ENCODE measurements at regions not wholly inside any gene's neighbourhood (a gene's known extent, or its start where the extent isn't known, plus 50 kb on each side); places are given as distances from the start of the nearest gene placed in this dataset.
"Not testable (repeated sequence)": the region's sequence is repeated elsewhere in the genome, so short reads cannot be mapped to it uniquely, and the experiment has no call there.

DNA sequence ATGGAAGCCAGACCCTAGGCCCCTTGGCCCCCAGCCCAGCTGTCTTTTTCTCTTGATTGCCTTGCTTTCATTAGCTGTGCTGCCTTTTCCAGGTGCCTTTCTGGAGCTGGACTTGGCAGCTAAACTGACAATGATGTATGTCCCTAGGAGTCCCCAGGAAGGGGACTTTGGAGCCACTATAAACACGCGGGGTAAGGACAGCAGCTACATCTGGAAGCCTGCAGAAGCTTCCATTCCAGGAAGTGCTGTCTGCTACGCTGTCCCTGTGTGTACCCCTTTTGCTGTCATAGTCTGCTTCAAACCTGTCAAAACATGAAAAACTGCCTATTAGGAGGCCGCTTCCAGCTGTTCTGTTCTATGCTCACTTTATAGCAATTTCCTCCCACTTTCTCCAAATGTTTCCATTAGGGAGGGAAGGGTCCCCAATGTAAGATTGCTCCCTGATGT is 153.3 kb upstream of the RAG2 start:
- H3K36me3 Mint-ChIP-seq: no peaks in the 10 kb centered on the region
- H3K27me3 Mint-ChIP-seq: peaks cover 12 to 14% of the 10 kb centered on the region in 2 donors
- ATAC-seq (replicated peaks): no peak
- no peak overlapping the region for H3K4me3 Mint-ChIP-seq
- H3K27ac Mint-ChIP-seq: no peak overlapping the region
- H3K4me1 Mint-ChIP-seq: peaks cover 0 to 7% of the 10 kb centered on the region in 2 donors
- no peak for DNase-seq
- no peaks in the 10 kb centered on the region for H3K9me3 Mint-ChIP-seq

DNA sequence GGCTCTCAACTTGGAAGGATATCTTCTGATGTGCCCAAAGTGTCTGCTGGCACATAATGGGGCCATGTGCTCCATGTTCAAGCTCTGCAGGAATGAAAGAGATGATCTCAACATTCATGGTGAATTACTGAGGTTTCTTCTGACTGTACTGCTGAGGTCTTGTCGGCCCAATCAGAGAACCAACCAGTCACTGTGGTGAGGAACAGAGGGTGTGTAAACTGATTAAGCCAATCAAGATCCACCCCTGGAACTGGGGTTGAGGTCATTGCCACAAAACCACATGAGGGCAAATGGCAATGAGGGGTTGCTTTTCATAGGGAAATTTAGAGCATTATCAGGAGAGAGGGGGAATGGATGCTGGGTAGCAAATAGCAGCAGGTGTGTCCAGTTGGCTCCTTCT is 152.3 kb upstream of the RAG2 start:
- DNase-seq: no peak
- no peaks in the 10 kb centered on the region for H3K36me3 Mint-ChIP-seq
- H3K27ac Mint-ChIP-seq: no peak overlapping the region
- peaks cover 0 to 7% of the 10 kb centered on the region in 2 donors for H3K4me1 Mint-ChIP-seq
- H3K4me3 Mint-ChIP-seq: no peak overlapping the region
- ATAC-seq (replicated peaks): no peak
- H3K27me3 Mint-ChIP-seq: peaks cover 9 to 15% of the 10 kb centered on the region in 2 donors
- no peaks in the 10 kb centered on the region for H3K9me3 Mint-ChIP-seq

DNA sequence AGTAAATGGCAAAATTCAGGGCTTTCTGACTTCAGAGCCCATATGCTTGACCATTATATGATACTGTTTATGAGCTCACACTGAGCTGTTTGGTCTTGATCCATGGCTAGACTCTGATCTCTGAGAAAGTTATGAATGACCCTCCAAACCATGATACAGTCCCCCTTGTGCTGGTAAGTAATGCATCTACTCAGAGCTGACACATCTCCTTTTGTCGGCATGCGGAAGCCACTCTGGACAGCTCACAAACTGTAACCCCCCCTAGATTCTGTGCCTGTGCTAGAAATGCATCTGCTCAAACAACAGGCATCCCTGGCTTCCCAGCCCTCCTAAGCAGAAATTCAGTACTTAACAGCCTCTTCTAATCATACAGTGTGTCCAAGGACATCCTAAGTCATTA is 150.8 kb upstream of the RAG2 start:
- no peak for DNase-seq
- peaks cover 6 to 18% of the 10 kb centered on the region in 2 donors for H3K4me1 Mint-ChIP-seq
- no peak overlapping the region for H3K4me3 Mint-ChIP-seq
- peaks cover 17 to 19% of the 10 kb centered on the region in 2 donors for H3K27me3 Mint-ChIP-seq
- no peak for ATAC-seq (replicated peaks)
- no peaks in the 10 kb centered on the region for H3K9me3 Mint-ChIP-seq
- no peak overlapping the region for H3K27ac Mint-ChIP-seq
- no peaks in the 10 kb centered on the region for H3K36me3 Mint-ChIP-seq

DNA sequence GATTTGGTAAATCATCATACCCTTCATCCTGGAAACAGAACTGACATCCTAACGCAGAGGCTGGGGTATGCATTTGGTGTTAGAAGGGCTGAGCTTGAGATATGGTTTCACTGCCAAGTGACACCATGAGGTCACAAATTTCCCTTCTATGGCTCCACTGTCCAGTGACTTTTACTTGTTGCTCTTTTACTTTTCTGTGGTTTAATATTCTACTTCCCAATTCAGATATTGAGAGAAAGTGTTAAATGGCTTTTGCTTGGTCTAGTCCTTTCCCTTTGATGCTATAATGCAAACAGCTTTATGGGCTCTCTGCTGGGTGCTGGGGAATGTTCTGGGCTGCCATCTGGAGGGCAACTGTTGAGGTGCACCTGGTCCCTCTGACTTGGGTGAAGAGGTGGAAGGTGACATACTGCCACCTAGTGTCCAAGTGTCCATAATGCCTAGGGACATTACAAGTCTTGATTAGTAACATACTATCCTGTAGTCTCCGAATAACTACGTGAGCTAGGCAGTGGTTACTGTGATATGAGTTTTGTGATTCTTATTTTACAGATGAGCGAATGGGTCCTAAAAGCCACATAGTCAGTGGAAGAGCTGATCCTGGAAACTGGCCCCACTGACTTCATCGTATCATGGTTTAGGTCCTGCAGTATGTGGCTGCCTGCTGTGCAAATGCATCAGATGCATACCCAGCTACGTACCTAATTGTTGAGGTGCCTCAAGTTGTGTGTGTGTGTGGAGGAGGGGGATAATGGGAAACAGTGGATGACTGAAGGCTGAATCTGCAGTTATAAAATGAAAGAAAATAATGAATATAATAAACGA is 149.1 kb upstream of the RAG2 start:
- no peak overlapping the region for H3K27ac Mint-ChIP-seq
- no peaks in the 10 kb centered on the region for H3K36me3 Mint-ChIP-seq
- H3K27me3 Mint-ChIP-seq: peaks cover 17 to 19% of the 10 kb centered on the region in 2 donors
- H3K9me3 Mint-ChIP-seq: no peaks in the 10 kb centered on the region
- ATAC-seq (replicated peaks) (peak; percentile 90 to 93), DNase-seq (peak; percentile 78)
- no peak overlapping the region for H3K4me3 Mint-ChIP-seq
- peaks cover 10 to 29% of the 10 kb centered on the region in 2 donors for H3K4me1 Mint-ChIP-seq

- H3K9me3 Mint-ChIP-seq: peaks cover 0 to 5% of the 10 kb centered on the region in 2 donors
- peak in 1 of 2 donors; percentile 28 for ATAC-seq (replicated peaks)
- DNase-seq: peak; percentile 32
- H3K4me3 Mint-ChIP-seq: no peak overlapping the region
- H3K36me3 Mint-ChIP-seq: no peaks in the 10 kb centered on the region
- H3K27me3 Mint-ChIP-seq: peaks cover 17 to 23% of the 10 kb centered on the region in 2 donors
- H3K27ac Mint-ChIP-seq: no peak overlapping the region
- peaks cover 10 to 29% of the 10 kb centered on the region in 2 donors for H3K4me1 Mint-ChIP-seq
Observed at GRCh38 chr11:36744375-36745168, 146.5 kb upstream of the RAG2 start.

DNA sequence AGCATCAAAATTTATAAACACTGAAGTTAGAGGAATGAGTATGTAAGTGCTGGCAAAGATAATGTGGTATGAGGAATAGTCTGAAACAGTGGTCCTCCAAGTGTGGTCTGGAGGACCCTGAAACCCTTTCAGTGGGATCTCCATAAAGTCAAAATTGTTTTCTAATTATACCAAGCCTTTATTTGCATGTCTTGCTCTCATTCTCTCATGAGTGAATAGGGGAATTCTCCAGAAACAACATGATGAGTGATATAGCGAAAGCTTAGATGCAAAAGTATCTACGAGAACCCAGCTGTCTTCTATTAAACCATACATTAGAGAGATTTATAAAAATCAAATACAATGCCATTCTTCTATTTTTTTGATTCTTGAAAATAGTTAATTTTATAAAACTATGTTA is 145.0 kb upstream of the RAG2 start:
- Mint-ChIP-seq H3K27ac (no peak overlapping the region), H3K27me3 (peaks cover 17 to 25% of the 10 kb centered on the region in 2 donors), H3K36me3 (no peaks in the 10 kb centered on the region), H3K4me1 (peaks cover 12 to 38% of the 10 kb centered on the region in 2 donors), H3K9me3 (peaks cover 0 to 5% of the 10 kb centered on the region in 2 donors), H3K4me3 (no peak overlapping the region)
- DNase-seq (no peak), ATAC-seq (replicated peaks) (peak; percentile 50)

DNA sequence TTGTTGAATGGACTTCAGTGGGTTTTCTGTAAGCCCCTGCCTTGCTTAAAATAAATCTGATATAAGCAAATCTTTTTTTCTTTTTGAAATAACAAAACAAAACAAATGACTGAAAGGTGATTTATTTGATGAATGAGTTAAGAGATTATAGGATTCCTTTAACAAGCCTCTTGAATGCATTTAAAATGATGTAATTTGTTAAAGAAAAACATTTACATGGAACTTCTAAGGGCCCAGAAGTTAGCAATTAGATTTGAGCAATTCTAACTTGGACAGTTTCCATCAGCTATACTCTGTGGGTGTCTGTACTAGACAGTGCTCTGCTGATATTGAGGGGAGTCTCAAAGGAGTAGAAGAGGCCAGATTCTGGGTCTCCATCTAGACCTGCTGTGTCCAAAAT is 143.5 kb upstream of the RAG2 start:
- H3K4me1 Mint-ChIP-seq: peaks cover 12 to 33% of the 10 kb centered on the region in 2 donors
- no peaks in the 10 kb centered on the region for H3K36me3 Mint-ChIP-seq
- H3K9me3 Mint-ChIP-seq: peaks cover 0 to 5% of the 10 kb centered on the region in 2 donors
- H3K4me3 Mint-ChIP-seq: no peak overlapping the region
- H3K27me3 Mint-ChIP-seq: peaks cover 13 to 25% of the 10 kb centered on the region in 2 donors
- no peak overlapping the region for H3K27ac Mint-ChIP-seq
- no peak for DNase-seq
- ATAC-seq (replicated peaks): no peak

DNA sequence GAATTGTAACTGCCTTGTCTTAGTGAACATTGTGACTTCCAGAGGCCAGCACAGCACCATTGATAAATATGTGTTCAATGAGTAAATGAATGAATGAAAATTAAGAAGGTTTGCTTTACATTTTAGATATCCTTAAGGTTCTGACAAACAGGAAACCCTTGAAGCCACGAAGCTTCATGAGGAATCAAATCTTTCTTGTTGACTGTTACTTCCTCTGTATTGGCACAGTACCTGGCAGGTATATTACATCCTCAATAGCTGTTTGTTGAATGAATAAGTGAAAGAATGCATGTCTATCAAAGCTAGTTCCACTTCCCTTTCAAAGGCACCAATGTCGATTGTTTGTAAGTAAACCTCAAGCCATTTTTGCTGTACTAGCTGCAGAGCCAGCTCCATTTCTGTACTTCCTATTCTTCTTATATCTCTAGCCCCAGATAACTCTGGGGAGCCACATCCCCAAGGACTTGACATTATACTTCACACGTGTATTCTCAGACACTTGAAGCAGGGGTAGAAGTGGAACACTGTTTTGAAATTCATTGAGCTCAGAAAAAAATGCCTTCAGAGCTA is 140.3 kb upstream of the RAG2 start:
- Mint-ChIP-seq H3K4me1 (peaks cover 3 to 17% of the 10 kb centered on the region in 2 donors), H3K36me3 (no peaks in the 10 kb centered on the region), H3K4me3 (no peak overlapping the region), H3K27me3 (peaks cover 3 to 16% of the 10 kb centered on the region in 2 donors), H3K27ac (no peak overlapping the region), H3K9me3 (peaks cover 0 to 5% of the 10 kb centered on the region in 2 donors)
- DNase-seq (no peak), ATAC-seq (replicated peaks) (peak; percentile 77 to 89)

DNA sequence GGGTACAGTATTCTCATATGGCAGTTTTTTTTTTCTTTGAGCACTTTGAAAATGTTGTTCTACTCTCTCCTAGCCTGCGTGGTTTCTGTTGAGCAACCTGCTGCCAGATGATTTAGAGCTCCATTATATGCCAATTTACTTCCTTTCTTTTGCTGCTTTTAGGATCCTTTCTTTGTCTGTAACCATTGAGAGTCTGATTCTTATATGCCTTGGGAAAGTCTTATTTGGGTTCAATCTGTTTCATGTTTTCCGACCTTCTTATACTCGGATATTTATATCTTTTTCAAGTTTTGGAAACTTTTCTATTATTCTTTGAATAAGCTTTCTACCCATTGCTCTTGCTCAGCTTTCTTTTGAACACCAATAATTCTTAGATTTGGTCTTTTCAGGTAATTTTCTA is 138.1 kb upstream of the RAG2 start:
- Mint-ChIP-seq H3K36me3 (no peaks in the 10 kb centered on the region), H3K4me3 (no peak overlapping the region), H3K27ac (no peak overlapping the region), H3K27me3 (peaks cover 20 to 22% of the 10 kb centered on the region in 2 donors), H3K4me1 (peaks cover 2 to 11% of the 10 kb centered on the region in 2 donors), H3K9me3 (peaks cover 0 to 5% of the 10 kb centered on the region in 2 donors)
- DNase-seq: no peak
- no peak for ATAC-seq (replicated peaks)

DNA sequence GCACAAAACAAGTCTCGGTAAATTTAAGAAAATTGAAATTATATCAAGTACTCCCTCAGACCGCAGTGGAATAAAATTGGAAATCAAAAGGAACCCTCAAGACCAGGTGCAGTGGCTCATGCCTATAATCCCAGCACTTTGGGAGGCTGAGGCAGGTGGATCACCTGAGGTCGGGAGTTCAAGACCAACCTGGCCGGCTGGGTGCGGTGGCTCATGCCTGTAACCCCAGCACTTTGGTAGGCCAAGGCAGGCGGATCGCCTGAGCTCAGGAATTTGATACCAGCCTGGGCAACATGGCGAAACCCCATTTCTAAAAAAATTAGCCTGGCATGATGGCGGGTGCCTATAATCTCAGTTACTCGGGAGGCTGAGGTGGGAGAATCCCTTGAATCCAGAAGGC is 135.7 kb upstream of the RAG2 start:
- ATAC-seq (replicated peaks); H3K36me3 Mint-ChIP-seq; DNase-seq; H3K9me3 Mint-ChIP-seq; H3K27ac Mint-ChIP-seq; H3K4me3 Mint-ChIP-seq; H3K4me1 Mint-ChIP-seq: not testable (repeated sequence)
- peaks cover 20 to 26% of the 10 kb centered on the region in 2 donors for H3K27me3 Mint-ChIP-seq

- Mint-ChIP-seq H3K4me3 (no peak overlapping the region), H3K4me1 (no peaks in the 10 kb centered on the region), H3K9me3 (no peaks in the 10 kb centered on the region), H3K36me3 (no peaks in the 10 kb centered on the region), H3K27ac (no peak overlapping the region), H3K27me3 (peaks cover 12 to 26% of the 10 kb centered on the region in 2 donors)
- DNase-seq (no peak), ATAC-seq (replicated peaks) (no peak)
Observed at GRCh38 chr11:36730761-36731160, 132.7 kb upstream of the RAG2 start.

DNA sequence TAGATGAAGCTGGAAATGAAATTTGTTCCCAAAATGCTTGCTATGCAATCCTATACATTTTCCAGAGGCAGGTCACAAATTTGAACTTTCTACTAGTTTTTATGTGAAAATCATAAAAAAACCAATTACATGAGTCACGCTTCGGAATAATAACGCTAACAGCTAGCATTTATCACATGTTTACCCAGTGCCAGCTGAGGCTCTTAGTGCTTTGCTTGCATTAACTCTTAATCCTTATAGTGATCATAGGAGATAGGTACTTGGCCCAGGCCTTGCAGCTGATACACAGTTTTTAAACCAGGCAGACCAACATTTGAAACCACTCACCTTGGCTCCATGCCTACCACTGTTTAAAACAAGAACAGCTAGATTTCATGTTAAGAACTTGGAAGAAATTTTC is 131.8 kb upstream of the RAG2 start:
- no peaks in the 10 kb centered on the region for H3K36me3 Mint-ChIP-seq
- no peak overlapping the region for H3K4me3 Mint-ChIP-seq
- H3K4me1 Mint-ChIP-seq: peaks cover under 1 to 7% of the 10 kb centered on the region in 2 donors
- H3K9me3 Mint-ChIP-seq: no peaks in the 10 kb centered on the region
- DNase-seq (no peak), ATAC-seq (replicated peaks) (no peak)
- no peak overlapping the region for H3K27ac Mint-ChIP-seq
- peaks cover 12 to 26% of the 10 kb centered on the region in 2 donors for H3K27me3 Mint-ChIP-seq

- Mint-ChIP-seq H3K36me3 (no peaks in the 10 kb centered on the region), H3K27ac (no peak overlapping the region), H3K4me1 (peaks cover 5 to 13% of the 10 kb centered on the region in 2 donors), H3K9me3 (no peaks in the 10 kb centered on the region), H3K27me3 (peaks cover 7 to 11% of the 10 kb centered on the region in 2 donors), H3K4me3 (no peak overlapping the region)
- DNase-seq (no peak), ATAC-seq (replicated peaks) (no peak)
Observed at GRCh38 chr11:36726420-36726819, 128.4 kb upstream of the RAG2 start.

DNA sequence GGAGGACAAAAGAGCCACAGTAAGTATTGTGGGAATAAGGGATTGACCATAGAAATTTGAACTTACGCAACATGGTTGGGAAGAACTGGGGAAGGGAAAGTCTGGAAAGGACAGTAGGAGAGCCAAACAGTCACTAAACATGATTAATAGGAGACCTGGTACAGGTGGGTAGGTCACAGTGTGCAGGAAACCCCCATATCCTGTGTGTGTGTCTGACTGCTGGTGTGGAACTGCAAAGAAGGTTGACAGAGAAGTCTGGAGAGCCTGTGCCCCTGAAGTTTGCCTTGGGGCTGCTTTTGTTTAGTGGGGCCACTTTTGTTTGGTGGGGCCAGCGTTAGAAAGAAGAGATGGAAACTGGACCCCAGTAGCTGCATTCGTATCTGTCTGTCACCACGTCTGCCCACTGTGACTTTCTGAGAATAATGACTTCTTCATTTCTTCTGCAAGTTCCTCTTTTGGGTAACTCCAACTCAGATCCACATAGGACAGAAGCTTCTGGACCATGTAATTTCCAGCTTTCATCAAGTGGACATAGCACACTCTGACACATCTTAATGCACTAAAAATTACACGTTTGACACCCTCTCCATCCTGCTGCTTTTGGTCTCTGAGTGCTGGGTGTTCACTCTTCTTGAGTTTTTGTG is 126.8 kb upstream of the RAG2 start:
- peak; percentile 89 to 90 for ATAC-seq (replicated peaks)
- Mint-ChIP-seq H3K27me3 (no peaks in the 10 kb centered on the region), H3K4me1 (peaks cover 5 to 13% of the 10 kb centered on the region in 2 donors), H3K4me3 (no peak overlapping the region), H3K27ac (peak overlapping the region; percentile 32), H3K36me3 (no peaks in the 10 kb centered on the region), H3K9me3 (no peaks in the 10 kb centered on the region)
- no peak for DNase-seq

All from stimulated activated naive B cell treated with anti-CD40 and anti-IgM and Interleukin-4, amounts not matched to agents 10 μg/mL and 1 μg/mL and 100 μg/mL, for 72 hours (primary cell).